ENCODE measurements at regions not wholly inside any gene's neighbourhood (a gene's known extent, or its start where the extent isn't known, plus 50 kb on each side); places are given as distances from the start of the nearest gene placed in this dataset.

- no peak for DNase-seq
- no peaks in the 10 kb centered on the region for H3K36me3 ChIP-seq (ENCODE audit: control insufficient read depth, insufficient read depth, low read length)
- no peaks in the 10 kb centered on the region for H3K9me3 ChIP-seq (ENCODE audit: control insufficient read depth, low read depth, low read length)
- H3K4me3 ChIP-seq (ENCODE audit: low read length): no peak overlapping the region
- no peaks in the 10 kb centered on the region for H3K27me3 ChIP-seq (ENCODE audit: control insufficient read depth, insufficient read depth, low read length)
- 100% methylated on average over 1 of the region's 3 CpGs for WGBS (ENCODE audit: insufficient coverage, low lambda C conversion rate)
- peaks cover 8% of the 10 kb centered on the region for H3K4me1 ChIP-seq (ENCODE audit: control insufficient read depth, insufficient read depth, low read length)
- no peak overlapping the region for H3K27ac ChIP-seq (ENCODE audit: low read length)
Measured at GRCh38 chr5:34571677-34572041, 84.5 kb upstream of the RAI14 start.

GRCh38 chr5:34574936-34575467 is 81.1 kb upstream of the RAI14 start:
- DNase-seq: peak in 1 of 2 donors; percentile 58

GRCh38 chr5:34576891-34577666 is 79.0 kb upstream of the RAI14 start:
- no CpG with 5 or more reads among the region's 11 CpGs for whole genome bisulfite sequencing (ENCODE audit: insufficient coverage, low lambda C conversion rate)
- H3K36me3 ChIP-seq (ENCODE audit: control insufficient read depth, insufficient read depth, low read length): no peaks in the 10 kb centered on the region
- no peaks in the 10 kb centered on the region for H3K9me3 ChIP-seq (ENCODE audit: control insufficient read depth, low read depth, low read length)
- no peak overlapping the region for H3K4me3 ChIP-seq (ENCODE audit: low read length)
- H3K27me3 ChIP-seq (ENCODE audit: control insufficient read depth, insufficient read depth, low read length): no peaks in the 10 kb centered on the region
- DNase-seq: no peak
- H3K27ac ChIP-seq (ENCODE audit: low read length): no peak overlapping the region
- peaks cover 4% of the 10 kb centered on the region for H3K4me1 ChIP-seq (ENCODE audit: control insufficient read depth, insufficient read depth, low read length)

More at GRCh38 chr5:34574936-34575467, 81.1 kb upstream of the RAI14 start:
- no peak overlapping the region for H3K4me3 ChIP-seq (ENCODE audit: low read length)
- no CpG with 5 or more reads among the region's 3 CpGs for WGBS (ENCODE audit: insufficient coverage, low lambda C conversion rate)
- no peaks in the 10 kb centered on the region for H3K27me3 ChIP-seq (ENCODE audit: control insufficient read depth, insufficient read depth, low read length)
- no peaks in the 10 kb centered on the region for H3K36me3 ChIP-seq (ENCODE audit: control insufficient read depth, insufficient read depth, low read length)
- H3K9me3 ChIP-seq (ENCODE audit: control insufficient read depth, low read depth, low read length): no peaks in the 10 kb centered on the region
- peaks cover 4% of the 10 kb centered on the region for H3K4me1 ChIP-seq (ENCODE audit: control insufficient read depth, insufficient read depth, low read length)
- H3K27ac ChIP-seq (ENCODE audit: low read length): no peak overlapping the region

GRCh38 chr5:34578962-34579361 is 77.2 kb upstream of the RAI14 start:
- no peaks in the 10 kb centered on the region for H3K9me3 ChIP-seq (ENCODE audit: control insufficient read depth, low read depth, low read length)
- H3K4me3 ChIP-seq (ENCODE audit: low read length): no peak overlapping the region
- WGBS (ENCODE audit: insufficient coverage, low lambda C conversion rate): no CpG with 5 or more reads among the region's 1 CpG
- H3K27me3 ChIP-seq (ENCODE audit: control insufficient read depth, insufficient read depth, low read length): no peaks in the 10 kb centered on the region
- H3K27ac ChIP-seq (ENCODE audit: low read length): no peak overlapping the region
- DNase-seq: no peak
- no peaks in the 10 kb centered on the region for H3K36me3 ChIP-seq (ENCODE audit: control insufficient read depth, insufficient read depth, low read length)
- H3K4me1 ChIP-seq (ENCODE audit: control insufficient read depth, insufficient read depth, low read length): peaks cover 4% of the 10 kb centered on the region

GRCh38 chr5:34580983-34581382 is 75.1 kb upstream of the RAI14 start:
- Histone ChIP-seq H3K9me3 (ENCODE audit: control insufficient read depth, low read depth, low read length) (no peaks in the 10 kb centered on the region), H3K27me3 (ENCODE audit: control insufficient read depth, insufficient read depth, low read length) (no peaks in the 10 kb centered on the region), H3K4me1 (ENCODE audit: control insufficient read depth, insufficient read depth, low read length) (no peaks in the 10 kb centered on the region), H3K27ac (ENCODE audit: low read length) (no peak overlapping the region), H3K36me3 (ENCODE audit: control insufficient read depth, insufficient read depth, low read length) (no peaks in the 10 kb centered on the region), H3K4me3 (ENCODE audit: low read length) (no peak overlapping the region)
- no peak for DNase-seq
- WGBS (ENCODE audit: insufficient coverage, low lambda C conversion rate): no CpG with 5 or more reads among the region's 7 CpGs

- H3K4me3 ChIP-seq (ENCODE audit: low read length): no peak overlapping the region
- WGBS (ENCODE audit: insufficient coverage, low lambda C conversion rate): no CpG with 5 or more reads among the region's 3 CpGs
- H3K9me3 ChIP-seq (ENCODE audit: control insufficient read depth, low read depth, low read length): no peaks in the 10 kb centered on the region
- no peaks in the 10 kb centered on the region for H3K36me3 ChIP-seq (ENCODE audit: control insufficient read depth, insufficient read depth, low read length)
- DNase-seq: no peak
- no peak overlapping the region for H3K27ac ChIP-seq (ENCODE audit: low read length)
- H3K27me3 ChIP-seq (ENCODE audit: control insufficient read depth, insufficient read depth, low read length): no peaks in the 10 kb centered on the region
- no peaks in the 10 kb centered on the region for H3K4me1 ChIP-seq (ENCODE audit: control insufficient read depth, insufficient read depth, low read length)
Measured at GRCh38 chr5:34582371-34582770, 73.8 kb upstream of the RAI14 start.

GRCh38 chr5:34583167-34583566 is 73.0 kb upstream of the RAI14 start:
- H3K4me3 ChIP-seq (ENCODE audit: low read length): no peak overlapping the region
- no peaks in the 10 kb centered on the region for H3K27me3 ChIP-seq (ENCODE audit: control insufficient read depth, insufficient read depth, low read length)
- no peak overlapping the region for H3K27ac ChIP-seq (ENCODE audit: low read length)
- no peaks in the 10 kb centered on the region for H3K36me3 ChIP-seq (ENCODE audit: control insufficient read depth, insufficient read depth, low read length)
- no peak for DNase-seq
- H3K9me3 ChIP-seq (ENCODE audit: control insufficient read depth, low read depth, low read length): no peaks in the 10 kb centered on the region
- no peaks in the 10 kb centered on the region for H3K4me1 ChIP-seq (ENCODE audit: control insufficient read depth, insufficient read depth, low read length)

GRCh38 chr5:34584165-34584564 is 72.0 kb upstream of the RAI14 start:
- Histone ChIP-seq H3K9me3 (ENCODE audit: control insufficient read depth, low read depth, low read length) (no peaks in the 10 kb centered on the region), H3K27me3 (ENCODE audit: control insufficient read depth, insufficient read depth, low read length) (no peaks in the 10 kb centered on the region), H3K4me1 (ENCODE audit: control insufficient read depth, insufficient read depth, low read length) (no peaks in the 10 kb centered on the region), H3K4me3 (ENCODE audit: low read length) (no peak overlapping the region), H3K27ac (ENCODE audit: low read length) (no peak overlapping the region), H3K36me3 (ENCODE audit: control insufficient read depth, insufficient read depth, low read length) (no peaks in the 10 kb centered on the region)
- DNase-seq: no peak

GRCh38 chr5:34585601-34586104 is 70.5 kb upstream of the RAI14 start:
- no peak overlapping the region for H3K27ac ChIP-seq (ENCODE audit: low read length)
- 100% methylated on average over 1 of the region's 5 CpGs for WGBS (ENCODE audit: insufficient coverage, low lambda C conversion rate)
- H3K9me3 ChIP-seq (ENCODE audit: control insufficient read depth, low read depth, low read length): no peaks in the 10 kb centered on the region
- no peak for DNase-seq
- no peaks in the 10 kb centered on the region for H3K36me3 ChIP-seq (ENCODE audit: control insufficient read depth, insufficient read depth, low read length)
- no peaks in the 10 kb centered on the region for H3K27me3 ChIP-seq (ENCODE audit: control insufficient read depth, insufficient read depth, low read length)
- no peaks in the 10 kb centered on the region for H3K4me1 ChIP-seq (ENCODE audit: control insufficient read depth, insufficient read depth, low read length)
- no peak overlapping the region for H3K4me3 ChIP-seq (ENCODE audit: low read length)

GRCh38 chr5:34586117-34586885 is 69.8 kb upstream of the RAI14 start:
- DNase-seq: no peak

More at GRCh38 chr5:34586117-34586885, 69.8 kb upstream of the RAI14 start:
- Histone ChIP-seq H3K27me3 (ENCODE audit: control insufficient read depth, insufficient read depth, low read length) (no peaks in the 10 kb centered on the region), H3K9me3 (ENCODE audit: control insufficient read depth, low read depth, low read length) (no peaks in the 10 kb centered on the region), H3K36me3 (ENCODE audit: control insufficient read depth, insufficient read depth, low read length) (no peaks in the 10 kb centered on the region), H3K4me3 (ENCODE audit: low read length) (no peak overlapping the region), H3K27ac (ENCODE audit: low read length) (no peak overlapping the region), H3K4me1 (ENCODE audit: control insufficient read depth, insufficient read depth, low read length) (no peaks in the 10 kb centered on the region)
- no CpG with 5 or more reads among the region's 15 CpGs for WGBS (ENCODE audit: insufficient coverage, low lambda C conversion rate)
